Endothelial cell of umbilical vein (primary cell): ENCODE measurements at regions not wholly inside any gene's neighbourhood (a gene's known extent, or its start where the extent isn't known, plus 50 kb on each side); places are given as distances from the start of the nearest gene placed in this dataset.

Experiments
- BruUV-seq: library from RNA; stranded (reverse); fragments of 400-500 nt; replicated peaks from 2 replicates; lab custom pipeline; 2021; lab: Mats Ljungman, UMichigan
- CTCF ChIA-PET: fragments of 300-600, 350-600 bp; sonication (Branson Sonifier 250); formaldehyde crosslinking; loops from one replicate; lab custom pipeline; 2021; ENCODE audit warnings: antibody characterized with exemption, inconsistent platforms; lab: Charles Lee
- POLR2A ChIA-PET: fragments of 300-600, 350-600 bp; sonication (Branson Sonifier 250); formaldehyde crosslinking; loops from one replicate; lab custom pipeline; 2021; ENCODE audit warnings: antibody characterized with exemption, inconsistent platforms; lab: Charles Lee
- DNase-seq: peaks from one replicate; pipeline ENCODE4 v3.0.0-alpha.2; 2011; ENCODE audit warnings: low read depth, low spot score
- FAIRE-seq: peaks from 2 replicates; lab custom pipeline; 2011; peaks lifted over from hg19 to GRCh38; lab: Jason Lieb, UNC
- H2AFZ ChIP-seq: 2 replicates; pipeline ENCODE4 v1.6.0; 2012; ENCODE audit warnings: low read depth, low read length, control low read depth, inconsistent platforms
- H3K27ac ChIP-seq: 2 replicates; pipeline ENCODE4 v1.5.1; 2011; ENCODE audit warnings: low read depth, mild to moderate bottlenecking, control low read depth, low read length, moderate library complexity; ENCODE audit not compliant: insufficient read depth
- H3K27me3 ChIP-seq, 2 experiments: 2 replicates each; pipeline versions ENCODE4 v1.6.0 to v1.6.1; 2011; ENCODE audit warnings: low read length in 2 of 2, mixed read lengths in 1 of 2; ENCODE audit not compliant: control insufficient read depth in 2 of 2, insufficient read depth in 2 of 2
- H3K36me3 ChIP-seq, 2 experiments: 2 replicates in 1 of 2; 3 replicates in 1 of 2; pipeline ENCODE4 v1.5.1; 2011; ENCODE audit warnings: low read length in 2 of 2, mild to moderate bottlenecking in 1 of 2, moderate library complexity in 1 of 2; ENCODE audit not compliant: control insufficient read depth in 2 of 2, insufficient read depth in 2 of 2; ENCODE audit errors: extremely low read depth in 1 of 2
- H3K4me1 ChIP-seq: 3 replicates; pipeline ENCODE4 v1.5.1; 2011; ENCODE audit warnings: mild to moderate bottlenecking, low read length; ENCODE audit not compliant: control insufficient read depth, insufficient read depth; ENCODE audit errors: extremely low read depth
- H3K4me2 ChIP-seq: 2 replicates; pipeline ENCODE4 v1.6.1; 2011; ENCODE audit warnings: low read length, control low read depth, mixed read lengths; ENCODE audit not compliant: insufficient read depth
- H3K4me3 ChIP-seq, 3 experiments: fragments of 200-600 bp in 1 of 3; sonication (generic), shearing (Covaris generic) in 1 of 3; replicated peaks in 1 of 3; 2 replicates each; pipeline ENCODE4 v1.5.1; 2011 to 2016; ENCODE audit warnings: control low read depth in 3 of 3, low read length in 3 of 3, mild to moderate bottlenecking in 2 of 3, inconsistent platforms in 1 of 3, low read depth in 1 of 3, moderate library complexity in 1 of 3; ENCODE audit not compliant: insufficient read depth in 1 of 3
- H3K79me2 ChIP-seq: 2 replicates; pipeline ENCODE4 v1.6.0; 2012; ENCODE audit warnings: low read length, inconsistent platforms; ENCODE audit not compliant: control insufficient read depth, insufficient read depth
- H3K9ac ChIP-seq: replicated peaks from 2 replicates; pipeline ENCODE3; 2011; ENCODE audit warnings: low read length, control low read depth; ENCODE audit not compliant: insufficient read depth; ENCODE audit errors: extremely low read depth
- H3K9me1 ChIP-seq: replicated peaks from 3 replicates; pipeline ENCODE4 v1.6.0; 2011; ENCODE audit warnings: mild to moderate bottlenecking, low read length; ENCODE audit not compliant: control insufficient read depth, insufficient read depth; ENCODE audit errors: extremely low read depth
- H3K9me3 ChIP-seq: replicated peaks from 2 replicates; pipeline ENCODE4 v1.5.1; 2012; ENCODE audit warnings: low read length, inconsistent platforms; ENCODE audit not compliant: control insufficient read depth, insufficient read depth
- H4K20me1 ChIP-seq: replicated peaks from 2 replicates; pipeline ENCODE3; 2011; ENCODE audit warnings: mild to moderate bottlenecking, low read length; ENCODE audit not compliant: control insufficient read depth, insufficient read depth; ENCODE audit errors: extremely low read depth
- EZH2 ChIP-seq: IDR thresholded peaks from 2 replicates; pipeline ENCODE4 v1.6.1; 2012; ENCODE audit warnings: borderline replicate concordance, low read depth, mild to moderate bottlenecking, moderate library complexity, low read length, inconsistent platforms; ENCODE audit not compliant: severe bottlenecking
- FOS ChIP-seq: IDR thresholded peaks from 2 replicates; pipeline ENCODE4 v1.6.1; 2011; ENCODE audit warnings: mild to moderate bottlenecking, low read length, moderate library complexity, borderline replicate concordance; ENCODE audit not compliant: insufficient read depth
- GATA2 ChIP-seq: IDR thresholded peaks from 2 replicates; pipeline ENCODE4 v1.7.0; 2011; ENCODE audit warnings: low read depth, mild to moderate bottlenecking, moderate library complexity, mixed read lengths, low read length; ENCODE audit not compliant: insufficient read length, insufficient read depth
- JUN ChIP-seq: IDR thresholded peaks from 2 replicates; pipeline ENCODE4 v1.6.1; 2011; ENCODE audit warnings: borderline replicate concordance, low read depth; ENCODE audit not compliant: insufficient read length, insufficient read depth
- MYC ChIP-seq: IDR thresholded peaks from one replicate; pipeline ENCODE4 v1.6.1; 2011; ENCODE audit warnings: mild to moderate bottlenecking, low read depth, low read length
- POLR2A ChIP-seq: IDR thresholded peaks from 2 replicates; pipeline ENCODE4 v1.6.1; 2012; ENCODE audit warnings: low read depth, mild to moderate bottlenecking, control low read depth, low read length
- POLR2AphosphoS5 ChIP-seq: IDR thresholded peaks from 2 replicates; pipeline ENCODE4 v1.6.1; 2012; ENCODE audit warnings: low read depth, mild to moderate bottlenecking, control low read depth, low read length, moderate library complexity; ENCODE audit not compliant: insufficient read depth
- dilution Hi-C: fragments of 300-500 bp; cut with MboI; formaldehyde crosslinking; loops from one replicate; pipeline ENCODE4 v1.15.0; 2019; ENCODE audit warnings: low sequenced_read_pairs; ENCODE audit not compliant: extremely low pct_ligation_motif_present
- intact Hi-C: fragments of 100-400 bp; cut with micrococcal nuclease; formaldehyde crosslinking; loops from one replicate; pipeline ENCODE4 v1.10.0; 2022
- TF ChIP-seq, protein P1 (sequence below), 2 donors: IDR thresholded peaks; 1 replicate in 1 of 2; 2 replicates in 1 of 2; pipeline ENCODE4 v1.5.1; 2011; ENCODE audit warnings: low read length in 2 of 2, mild to moderate bottlenecking in 2 of 2, moderate library complexity in 2 of 2, control low read depth in 1 of 2, inconsistent platforms in 1 of 2, low read depth in 1 of 2; ENCODE audit not compliant: insufficient read depth in 1 of 2; ENCODE audit errors: extremely low read depth in 1 of 2
- TF ChIP-seq, protein P2 (sequence below): IDR thresholded peaks from 2 replicates; pipeline ENCODE4 v1.6.1; 2011; ENCODE audit not compliant: insufficient read depth, insufficient read length

DNA sequence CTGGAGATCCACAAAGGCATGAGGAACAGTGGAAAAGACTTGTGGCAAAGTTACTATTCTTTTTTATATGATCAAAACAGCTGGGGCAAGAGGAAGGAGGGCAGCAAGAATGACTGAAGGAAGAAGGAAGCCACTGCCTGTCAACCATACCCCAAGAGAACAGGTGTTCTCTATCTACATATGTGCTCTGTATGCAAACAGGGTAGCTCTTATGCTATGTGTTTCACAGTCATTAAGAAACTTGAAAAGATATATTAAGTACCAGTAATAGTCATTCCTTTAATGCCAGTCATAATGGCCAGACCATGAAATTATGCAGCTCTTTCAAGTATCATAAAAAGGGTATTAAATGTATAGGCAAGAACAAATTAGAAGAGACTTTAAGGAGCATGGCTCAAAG, 363.9 kb downstream of the KLHL13 start:
- CTCF ChIA-PET: interaction anchor here (1.1 kb wide), 1 partner anchor 11 kb away, joined by 3 read pairs; no protein-coding TSS in a partner anchor
- Histone ChIP-seq H3K4me3 (no peak overlapping the region), H2AFZ (no peak overlapping the region), H3K9me1 (no peaks in the 10 kb centered on the region), H3K27me3 (no peaks in the 10 kb centered on the region), H3K36me3 (no peaks in the 10 kb centered on the region), H3K27ac (no peak overlapping the region), H3K9ac (no peak overlapping the region), H3K9me3 (no peaks in the 10 kb centered on the region), H4K20me1 (no peaks in the 10 kb centered on the region), H3K4me1 (no peaks in the 10 kb centered on the region), H3K4me2 (no peak overlapping the region), H3K79me2 (no peaks in the 10 kb centered on the region)
- intact Hi-C loops (no loop called here), dilution Hi-C loops (no loop called here)
- DNase-seq (no peak), FAIRE-seq (no peak)
- no peak for TF ChIP-seq POLR2AphosphoS5
- no peak for TF ChIP-seq GATA2
- TF ChIP-seq, protein P1, sequence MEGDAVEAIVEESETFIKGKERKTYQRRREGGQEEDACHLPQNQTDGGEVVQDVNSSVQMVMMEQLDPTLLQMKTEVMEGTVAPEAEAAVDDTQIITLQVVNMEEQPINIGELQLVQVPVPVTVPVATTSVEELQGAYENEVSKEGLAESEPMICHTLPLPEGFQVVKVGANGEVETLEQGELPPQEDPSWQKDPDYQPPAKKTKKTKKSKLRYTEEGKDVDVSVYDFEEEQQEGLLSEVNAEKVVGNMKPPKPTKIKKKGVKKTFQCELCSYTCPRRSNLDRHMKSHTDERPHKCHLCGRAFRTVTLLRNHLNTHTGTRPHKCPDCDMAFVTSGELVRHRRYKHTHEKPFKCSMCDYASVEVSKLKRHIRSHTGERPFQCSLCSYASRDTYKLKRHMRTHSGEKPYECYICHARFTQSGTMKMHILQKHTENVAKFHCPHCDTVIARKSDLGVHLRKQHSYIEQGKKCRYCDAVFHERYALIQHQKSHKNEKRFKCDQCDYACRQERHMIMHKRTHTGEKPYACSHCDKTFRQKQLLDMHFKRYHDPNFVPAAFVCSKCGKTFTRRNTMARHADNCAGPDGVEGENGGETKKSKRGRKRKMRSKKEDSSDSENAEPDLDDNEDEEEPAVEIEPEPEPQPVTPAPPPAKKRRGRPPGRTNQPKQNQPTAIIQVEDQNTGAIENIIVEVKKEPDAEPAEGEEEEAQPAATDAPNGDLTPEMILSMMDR (IDR thresholded peaks at IDR 0.05; ENCODE audit: extremely low read depth in 1 of 2, insufficient read depth in 1 of 2, low read depth in 1 of 2, low read length in 2 of 2): no peak
- TF ChIP-seq FOS: no peak
- TF ChIP-seq POLR2A: no peak
- no peak for TF ChIP-seq JUN
- no peak for TF ChIP-seq EZH2
- TF ChIP-seq MYC: no peak
- TF ChIP-seq, protein P2, sequence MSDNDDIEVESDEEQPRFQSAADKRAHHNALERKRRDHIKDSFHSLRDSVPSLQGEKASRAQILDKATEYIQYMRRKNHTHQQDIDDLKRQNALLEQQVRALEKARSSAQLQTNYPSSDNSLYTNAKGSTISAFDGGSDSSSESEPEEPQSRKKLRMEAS: no peak
- POLR2A ChIA-PET: no interaction called here
- no TSS peak for BruUV-seq
